H9 (cell line): ENCODE measurements at regions not wholly inside any gene's neighbourhood (a gene's known extent, or its start where the extent isn't known, plus 50 kb on each side); places are given as distances from the start of the nearest gene placed in this dataset.

Experiments used
- DNase-seq: peaks from one replicate; pipeline ENCODE4 v3.0.0-alpha.2; 2017
- H2AFZ ChIP-seq: one replicate; pipeline ENCODE4 v1.6.1; 2013; ENCODE audit warnings: mild to moderate bottlenecking, low read length, control low read depth, moderate library complexity
- H2AK5ac ChIP-seq: 2 replicates; pipeline ENCODE4 v1.6.1; 2013; ENCODE audit warnings: low read length, control low read depth, mixed read lengths; ENCODE audit not compliant: insufficient read length
- H2BK120ac ChIP-seq: one replicate; pipeline ENCODE4 v1.6.1; 2013; ENCODE audit warnings: low read depth, mild to moderate bottlenecking, low read length, control low read depth, inconsistent platforms; ENCODE audit not compliant: poor library complexity, severe bottlenecking
- H2BK12ac ChIP-seq: 2 replicates; pipeline ENCODE4 v1.6.1; 2013; ENCODE audit warnings: low read length, control low read depth, mixed read lengths, low read depth; ENCODE audit not compliant: insufficient read length
- H2BK15ac ChIP-seq: 2 replicates; pipeline ENCODE4 v1.6.1; 2013; ENCODE audit warnings: low read depth, low read length, control low read depth
- H2BK20ac ChIP-seq: one replicate; pipeline ENCODE4 v1.6.1; 2013; ENCODE audit warnings: low read depth, mild to moderate bottlenecking, low read length, control low read depth, inconsistent platforms; ENCODE audit not compliant: poor library complexity, severe bottlenecking
- H2BK5ac ChIP-seq: 2 replicates; pipeline ENCODE4 v1.6.1; 2013; ENCODE audit warnings: low read length, control low read depth, mixed read lengths; ENCODE audit not compliant: insufficient read length
- H3K14ac ChIP-seq: 2 replicates; pipeline ENCODE4 v1.6.1; 2013; ENCODE audit warnings: low read length, control low read depth; ENCODE audit not compliant: insufficient read depth
- H3K18ac ChIP-seq: 2 replicates; pipeline ENCODE4 v1.6.1; 2013; ENCODE audit warnings: low read depth, mild to moderate bottlenecking, mixed read lengths, low read length, control low read depth; ENCODE audit not compliant: insufficient read length
- H3K23ac ChIP-seq: 2 replicates; pipeline ENCODE4 v1.6.1; 2013; ENCODE audit warnings: low read length, control low read depth, mixed read lengths, low read depth; ENCODE audit not compliant: insufficient read length
- H3K23me2 ChIP-seq: 2 replicates; pipeline ENCODE4 v1.6.1; 2013; ENCODE audit warnings: low read depth, mild to moderate bottlenecking, mixed read lengths, low read length, control low read depth; ENCODE audit not compliant: insufficient read length, poor library complexity, severe bottlenecking
- H3K27ac ChIP-seq: 2 replicates; pipeline ENCODE4 v1.5.1; 2013; ENCODE audit warnings: low read length, control low read depth, mixed read lengths, low read depth; ENCODE audit not compliant: insufficient read length
- H3K27me3 ChIP-seq: 2 replicates; pipeline ENCODE4 v1.6.1; 2013; ENCODE audit warnings: low read length, control low read depth, inconsistent platforms; ENCODE audit not compliant: insufficient read depth
- H3K4ac ChIP-seq: 2 replicates; pipeline ENCODE4 v1.6.1; 2013; ENCODE audit warnings: low read depth, mild to moderate bottlenecking, control low read depth, inconsistent platforms, low read length, moderate library complexity
- H3K4me1 ChIP-seq: 2 replicates; pipeline ENCODE4 v1.6.1; 2013; ENCODE audit warnings: low read length, control low read depth, inconsistent platforms; ENCODE audit not compliant: insufficient read depth
- H3K4me2 ChIP-seq: 2 replicates; pipeline ENCODE4 v1.6.1; 2013; ENCODE audit warnings: low read length, control low read depth, mixed read lengths; ENCODE audit not compliant: insufficient read length, insufficient read depth
- H3K56ac ChIP-seq: 2 replicates; pipeline ENCODE4 v1.6.1; 2013; ENCODE audit warnings: low read depth, mild to moderate bottlenecking, mixed read lengths, low read length, control low read depth; ENCODE audit not compliant: insufficient read length
- H3K79me1 ChIP-seq: 2 replicates; pipeline ENCODE4 v1.6.1; 2013; ENCODE audit warnings: low read depth, mild to moderate bottlenecking, moderate library complexity, low read length, control low read depth, inconsistent platforms; ENCODE audit not compliant: insufficient read depth, poor library complexity, severe bottlenecking
- H3K79me2 ChIP-seq: 2 replicates; pipeline ENCODE4 v1.6.1; 2013; ENCODE audit warnings: low read length, control low read depth, inconsistent platforms; ENCODE audit not compliant: insufficient read depth
- H3K9ac ChIP-seq: 2 replicates; pipeline ENCODE4 v1.6.1; 2013; ENCODE audit warnings: low read length, control low read depth, mixed read lengths; ENCODE audit not compliant: insufficient read length; ENCODE audit errors: extremely low read depth
- H3K9me3 ChIP-seq: one replicate; pipeline ENCODE4 v1.6.1; 2013; ENCODE audit warnings: low read depth, low read length, inconsistent platforms; ENCODE audit not compliant: control insufficient read depth
- H3T11ph ChIP-seq: one replicate; pipeline ENCODE4 v1.6.1; 2013; ENCODE audit warnings: mild to moderate bottlenecking, low read length, control low read depth, inconsistent platforms
- H4K20me1 ChIP-seq: one replicate; pipeline ENCODE4 v1.6.1; 2013; ENCODE audit not compliant: control insufficient read depth, insufficient read length, insufficient read depth
- H4K5ac ChIP-seq: 2 replicates; pipeline ENCODE4 v1.6.1; 2013; ENCODE audit warnings: low read depth, mild to moderate bottlenecking, mixed read lengths, low read length, control low read depth; ENCODE audit not compliant: insufficient read length
- H4K8ac ChIP-seq: replicated peaks from 2 replicates; pipeline ENCODE4 v1.6.1; 2013; ENCODE audit warnings: low read length, control low read depth, mixed read lengths, low read depth; ENCODE audit not compliant: insufficient read length
- H4K91ac ChIP-seq: 2 replicates; pipeline ENCODE4 v1.6.1; 2013; ENCODE audit warnings: low read depth, mild to moderate bottlenecking, moderate library complexity, mixed read lengths, low read length, control low read depth; ENCODE audit not compliant: insufficient read length
- H3K27ac Mint-ChIP-seq, 3 experiments: 2 replicates in 2 of 3; 3 replicates in 1 of 3; pipeline ENCODE4 v1.8.0; 2020 to 2021; ENCODE audit warnings: mixed read lengths in 3 of 3, mild to moderate bottlenecking in 1 of 3, moderate library complexity in 1 of 3
- H3K27me3 Mint-ChIP-seq: 2 replicates; pipeline ENCODE4 v1.8.0; 2021; ENCODE audit warnings: low read depth, mild to moderate bottlenecking, moderate library complexity, mixed read lengths
- H3K36me3 Mint-ChIP-seq, 3 experiments: 2 replicates in 2 of 3; 3 replicates in 1 of 3; pipeline ENCODE4 v1.8.0; 2020 to 2021; ENCODE audit warnings: low read depth in 3 of 3, mixed read lengths in 3 of 3; ENCODE audit not compliant: insufficient read depth in 1 of 3
- H3K4me1 Mint-ChIP-seq, 2 experiments: 2 replicates each; pipeline ENCODE4 v1.8.0; 2020; ENCODE audit warnings: mixed read lengths in 2 of 2
- H3K4me3 Mint-ChIP-seq, 2 experiments: 2 replicates in 1 of 2; 3 replicates in 1 of 2; pipeline ENCODE4 v1.8.0; 2020 to 2021; ENCODE audit warnings: mild to moderate bottlenecking in 2 of 2, mixed read lengths in 2 of 2, moderate library complexity in 1 of 2
- H3K9me3 Mint-ChIP-seq, 2 experiments: 2 replicates in 1 of 2; 3 replicates in 1 of 2; pipeline ENCODE4 v1.8.0; 2020; ENCODE audit warnings: mild to moderate bottlenecking in 2 of 2, mixed read lengths in 2 of 2, moderate library complexity in 1 of 2
- CTCF ChIP-seq: fragments of 200-600 bp; sonication (generic); conservative IDR thresholded peaks from 3 replicates; pipeline ENCODE4 v1.8.0; 2021; ENCODE audit warnings: antibody characterized with exemption, mild to moderate bottlenecking
- WGBS: extraction: QIAGEN DNeasy Blood & Tissue Kit; methylation state at CpG from one replicate; pipeline ENCODE4 v1.1.7; 2013; ENCODE audit warnings: missing lambda C conversion rate, low lambda C conversion rate, mixed read lengths; ENCODE audit not compliant: insufficient read length; ENCODE audit errors: extremely low coverage; 5-methylcytosine and 5-hydroxymethylcytosine counted together

GRCh38 chr21:38086580-38086979 lies 170.2 kb upstream of the KCNJ15 start:
- H3K56ac ChIP-seq, result no peak overlapping the region
- H3K23ac ChIP-seq, result no peak overlapping the region
- H3K4me3 Mint-ChIP-seq, result no peak overlapping the region
- DNase-seq, result no peak
- H3K18ac ChIP-seq, result no peak overlapping the region
- no peak overlapping the region for H3K9ac ChIP-seq
- no CpG with 5 or more reads among the region's 1 CpG for WGBS
- H3K4me2 ChIP-seq, result no peak overlapping the region
- no peak for TF ChIP-seq CTCF
- H3K36me3 Mint-ChIP-seq, result no peaks in the 10 kb centered on the region
- no peak overlapping the region for H4K91ac ChIP-seq
- H2BK15ac ChIP-seq, result no peak overlapping the region
- no peaks in the 10 kb centered on the region for H3K79me2 ChIP-seq
- H3K4me1 Mint-ChIP-seq, result no peaks in the 10 kb centered on the region
- no peak overlapping the region for H2AFZ ChIP-seq
- H4K5ac ChIP-seq, result no peak overlapping the region
- no peak overlapping the region for H2BK12ac ChIP-seq
- no peak overlapping the region for H2BK20ac ChIP-seq
- no peak overlapping the region for H3K27ac Mint-ChIP-seq
- H3K4ac ChIP-seq, result no peak overlapping the region
- H2BK120ac ChIP-seq, result no peak overlapping the region
- no peaks in the 10 kb centered on the region for H3K9me3 Mint-ChIP-seq
- no peaks in the 10 kb centered on the region for H4K20me1 ChIP-seq
- H3K4me1 ChIP-seq, result no peaks in the 10 kb centered on the region
- no peak overlapping the region for H3K14ac ChIP-seq
- no peaks in the 10 kb centered on the region; the same call in 1 of the 2 replicates for H3K27me3 Mint-ChIP-seq
- no peak overlapping the region for H2AK5ac ChIP-seq
- H3K79me1 ChIP-seq, result no peaks in the 10 kb centered on the region
- no peaks in the 10 kb centered on the region for H3K9me3 ChIP-seq
- H2BK5ac ChIP-seq, result no peak overlapping the region
- H3K23me2 ChIP-seq, result no peaks in the 10 kb centered on the region
- H3T11ph ChIP-seq, result no peak overlapping the region
- no peaks in the 10 kb centered on the region for H3K27me3 ChIP-seq
- H4K8ac ChIP-seq, result no peak overlapping the region
- H3K27ac ChIP-seq, result no peak overlapping the region
